Muscle layer of colon (tissue), 2 donors: ENCODE measurements at regions not wholly inside any gene's neighbourhood (a gene's known extent, or its start where the extent isn't known, plus 50 kb on each side); places are given as distances from the start of the nearest gene placed in this dataset.

Experiments used
- H3K27ac ChIP-seq: one replicate; pipeline ENCODE4 v1.7.0; 2013; ENCODE audit warnings: low read depth, mild to moderate bottlenecking, low read length, moderate library complexity
- H3K27me3 ChIP-seq, 2 donors: one replicate each; pipeline ENCODE4 v1.7.0; 2013; ENCODE audit warnings: low read length in 2 of 2, mild to moderate bottlenecking in 2 of 2; ENCODE audit not compliant: insufficient read depth in 2 of 2, control insufficient read depth in 1 of 2
- H3K36me3 ChIP-seq: one replicate; pipeline ENCODE4 v1.7.0; 2013; ENCODE audit warnings: mild to moderate bottlenecking, low read length; ENCODE audit not compliant: insufficient read depth
- H3K4me1 ChIP-seq: one replicate; pipeline ENCODE4 v1.7.0; 2013; ENCODE audit warnings: mild to moderate bottlenecking, low read length; ENCODE audit not compliant: insufficient read depth
- H3K4me3 ChIP-seq, 2 donors: one replicate each; pipeline ENCODE4 v1.7.0; 2013; ENCODE audit warnings: low read length in 2 of 2, low read depth in 1 of 2, mild to moderate bottlenecking in 1 of 2, moderate library complexity in 1 of 2
- H3K9ac ChIP-seq: one replicate; pipeline ENCODE4 v1.7.0; 2013; ENCODE audit warnings: low read length
- H3K9me3 ChIP-seq: one replicate; pipeline ENCODE4 v1.7.0; 2013; ENCODE audit warnings: mild to moderate bottlenecking, low read length
- donor health status: abdominal sarcoma.
- donor health status: Adenocarcinoma of cecum.

DNA sequence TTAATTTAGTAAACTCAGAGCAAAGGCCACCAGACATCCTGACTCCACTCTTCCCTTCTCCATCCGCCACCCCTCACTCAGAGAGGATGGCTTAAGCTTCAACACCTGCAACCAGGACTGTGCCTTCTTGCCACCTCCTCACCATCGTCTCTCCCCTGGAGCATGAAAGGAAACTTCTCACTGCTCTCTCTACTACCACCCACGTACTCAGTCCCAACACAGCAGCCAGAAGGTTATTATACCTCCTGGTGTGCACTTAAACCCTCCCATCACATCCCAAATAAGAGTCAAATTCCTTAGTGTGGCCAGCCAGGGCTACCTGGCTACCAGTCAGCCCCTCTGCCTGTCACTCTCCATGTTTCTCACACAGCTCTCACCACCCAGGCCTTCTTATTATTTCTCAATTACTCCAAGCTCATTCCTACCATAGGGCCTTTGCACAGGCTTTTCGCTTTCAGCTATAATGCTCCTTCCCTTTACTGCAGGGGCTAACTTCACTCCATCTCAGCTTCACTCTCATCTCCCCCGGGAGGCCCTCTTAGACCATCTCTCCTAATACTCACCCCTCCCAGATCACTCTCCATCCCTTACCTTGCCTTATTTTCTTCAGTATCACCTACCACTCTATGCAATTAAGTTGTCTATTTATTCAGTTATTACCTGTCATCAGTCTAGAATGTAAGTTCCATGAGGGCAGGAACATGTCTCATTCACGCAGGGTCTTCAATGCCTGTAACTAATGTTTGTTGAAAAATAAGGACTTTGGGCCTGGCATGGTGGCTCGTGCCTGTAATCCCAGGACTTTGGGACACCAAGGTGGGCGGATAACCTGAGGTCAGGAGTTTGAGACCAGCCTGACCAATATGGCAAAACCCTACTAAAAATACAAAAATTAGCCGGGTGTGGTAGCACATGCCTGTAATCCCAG lies 137.5 kb downstream of the TOMM20 start:
- no peaks in the 10 kb centered on the region for H3K36me3 ChIP-seq
- no peak overlapping the region for H3K27ac ChIP-seq
- no peak overlapping the region for H3K9ac ChIP-seq
- H3K4me1 ChIP-seq: peaks cover 37% of the 10 kb centered on the region
- H3K9me3 ChIP-seq: no peaks in the 10 kb centered on the region
- H3K27me3 ChIP-seq: no peaks in the 10 kb centered on the region
- H3K4me3 ChIP-seq: no peak overlapping the region

DNA sequence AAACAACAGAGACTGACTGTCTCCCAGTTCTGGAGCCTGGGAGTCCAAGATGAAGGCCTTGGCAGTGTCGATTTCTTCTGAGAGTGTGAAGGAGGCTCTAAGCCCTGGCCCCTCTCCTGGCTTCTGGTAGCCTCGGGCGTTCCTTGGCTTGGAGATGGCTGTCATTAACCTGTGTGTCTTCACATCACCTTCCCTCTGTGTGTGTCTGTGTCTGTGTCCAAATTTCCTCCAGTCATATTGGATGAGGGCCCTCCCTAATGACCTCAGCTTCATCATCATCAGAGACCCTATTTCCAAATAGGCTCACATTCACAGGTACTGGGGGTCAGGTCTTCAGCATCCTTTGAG lies 138.3 kb downstream of the TOMM20 start:
- H3K4me3 ChIP-seq: no peak overlapping the region
- peak overlapping the region; percentile 4 for H3K27ac ChIP-seq
- no peaks in the 10 kb centered on the region for H3K27me3 ChIP-seq
- H3K9me3 ChIP-seq: no peaks in the 10 kb centered on the region
- H3K36me3 ChIP-seq: no peaks in the 10 kb centered on the region
- H3K4me1 ChIP-seq: peaks cover 37% of the 10 kb centered on the region
- H3K9ac ChIP-seq: peak overlapping the region; percentile 21

DNA sequence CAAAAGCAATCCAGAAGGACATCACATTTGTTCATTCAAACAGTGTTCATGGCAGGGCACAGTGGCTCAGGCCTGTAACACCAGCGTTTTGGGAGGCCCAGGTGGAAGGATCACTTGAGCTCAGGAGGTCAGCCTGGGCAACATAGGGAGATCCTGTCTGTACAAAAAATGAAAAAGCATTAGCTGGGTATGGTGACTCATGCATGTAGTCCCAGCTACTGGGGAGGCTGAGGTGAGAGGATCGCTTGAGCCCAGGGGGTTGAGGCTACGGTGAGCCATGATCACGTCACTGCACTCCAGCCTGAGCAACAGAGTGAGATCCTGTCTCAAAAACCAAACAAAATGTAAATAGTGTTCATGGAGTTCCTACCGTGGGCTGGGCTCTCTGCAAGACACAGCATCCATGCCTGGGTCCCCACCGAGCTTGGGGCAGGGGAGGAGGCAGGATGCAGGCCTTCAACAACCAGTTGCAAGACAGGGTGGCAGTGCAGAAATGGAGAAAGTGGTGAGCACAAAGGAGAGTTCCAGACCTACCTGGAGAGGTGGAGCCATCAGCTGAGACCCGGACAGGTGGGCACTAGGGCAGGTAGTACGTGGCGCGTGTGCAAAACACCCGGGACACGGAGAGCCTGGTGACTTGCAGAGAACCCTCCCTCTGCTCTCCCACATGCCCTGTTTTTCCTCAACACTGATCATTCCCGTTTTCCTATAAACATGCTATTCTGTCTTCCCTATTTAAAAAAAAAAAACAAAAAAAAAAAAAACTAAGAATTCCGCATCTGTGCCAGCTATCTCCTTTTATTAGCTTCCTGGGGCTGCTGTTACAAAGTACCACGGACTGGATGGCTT lies 138.9 kb downstream of the TOMM20 start:
- H3K9me3 ChIP-seq: no peaks in the 10 kb centered on the region
- H3K27me3 ChIP-seq: no peaks in the 10 kb centered on the region
- no peaks in the 10 kb centered on the region for H3K36me3 ChIP-seq
- no peak overlapping the region for H3K4me3 ChIP-seq
- H3K27ac ChIP-seq: peak overlapping the region; percentile 35
- peaks cover 37% of the 10 kb centered on the region for H3K4me1 ChIP-seq
- no peak overlapping the region for H3K9ac ChIP-seq

- Histone ChIP-seq H3K9me3 (no peaks in the 10 kb centered on the region), H3K27ac (peak overlapping the region; percentile 35), H3K9ac (no peak overlapping the region), H3K4me1 (peaks cover 37% of the 10 kb centered on the region), H3K36me3 (no peaks in the 10 kb centered on the region), H3K27me3 (no peaks in the 10 kb centered on the region), H3K4me3 (no peak overlapping the region)
Measured at GRCh38 chr1:234989019-234989418, 139.6 kb downstream of the TOMM20 start.

DNA sequence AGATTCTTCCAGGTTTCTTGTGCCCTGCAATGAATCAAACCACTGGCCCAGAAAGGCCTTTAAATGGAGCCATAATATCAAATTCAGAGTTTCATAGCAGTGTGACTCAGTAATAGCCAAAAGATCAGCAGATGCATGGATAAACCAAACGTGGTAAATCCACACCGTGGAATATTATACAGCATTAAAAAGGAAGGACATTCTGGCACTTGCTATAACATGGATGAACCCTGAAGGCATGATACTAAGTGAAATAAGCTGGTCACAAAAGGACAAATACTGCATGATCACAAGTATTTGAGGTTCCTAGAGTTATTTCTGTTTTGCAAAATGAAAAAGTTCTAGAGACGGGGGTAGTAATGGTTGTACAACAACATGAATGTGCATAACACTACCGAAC lies 140.1 kb downstream of the TOMM20 start:
- H3K9me3 ChIP-seq: no peaks in the 10 kb centered on the region
- H3K36me3 ChIP-seq: no peaks in the 10 kb centered on the region
- no peaks in the 10 kb centered on the region for H3K27me3 ChIP-seq
- H3K9ac ChIP-seq: no peak overlapping the region
- H3K4me3 ChIP-seq: no peak overlapping the region
- H3K4me1 ChIP-seq: peaks cover 37% of the 10 kb centered on the region
- peak overlapping the region; percentile 93 for H3K27ac ChIP-seq

DNA sequence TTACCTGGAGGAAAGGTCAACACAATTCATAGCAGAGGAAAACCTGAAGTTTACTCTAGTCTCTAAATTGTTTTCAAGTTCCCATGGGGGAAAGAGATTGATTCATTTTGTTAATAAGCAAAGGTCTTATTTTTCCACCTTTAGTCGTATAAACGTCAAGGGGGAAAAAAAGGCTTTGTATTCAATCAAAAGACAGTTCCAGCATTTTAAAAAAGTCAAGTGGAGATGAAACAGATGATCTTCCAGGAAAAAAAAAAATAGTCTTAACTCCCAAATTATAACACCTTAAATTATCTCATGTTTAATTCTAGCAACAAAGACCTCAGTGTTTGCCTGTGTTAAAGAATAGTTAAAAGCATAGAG lies 140.5 kb downstream of the TOMM20 start:
- H3K9ac ChIP-seq: peak overlapping the region; percentile 18
- peak overlapping the region; percentile 93 for H3K27ac ChIP-seq
- peaks cover 37% of the 10 kb centered on the region for H3K4me1 ChIP-seq
- no peaks in the 10 kb centered on the region for H3K27me3 ChIP-seq
- H3K9me3 ChIP-seq: no peaks in the 10 kb centered on the region
- H3K4me3 ChIP-seq: no peak overlapping the region
- no peaks in the 10 kb centered on the region for H3K36me3 ChIP-seq

DNA sequence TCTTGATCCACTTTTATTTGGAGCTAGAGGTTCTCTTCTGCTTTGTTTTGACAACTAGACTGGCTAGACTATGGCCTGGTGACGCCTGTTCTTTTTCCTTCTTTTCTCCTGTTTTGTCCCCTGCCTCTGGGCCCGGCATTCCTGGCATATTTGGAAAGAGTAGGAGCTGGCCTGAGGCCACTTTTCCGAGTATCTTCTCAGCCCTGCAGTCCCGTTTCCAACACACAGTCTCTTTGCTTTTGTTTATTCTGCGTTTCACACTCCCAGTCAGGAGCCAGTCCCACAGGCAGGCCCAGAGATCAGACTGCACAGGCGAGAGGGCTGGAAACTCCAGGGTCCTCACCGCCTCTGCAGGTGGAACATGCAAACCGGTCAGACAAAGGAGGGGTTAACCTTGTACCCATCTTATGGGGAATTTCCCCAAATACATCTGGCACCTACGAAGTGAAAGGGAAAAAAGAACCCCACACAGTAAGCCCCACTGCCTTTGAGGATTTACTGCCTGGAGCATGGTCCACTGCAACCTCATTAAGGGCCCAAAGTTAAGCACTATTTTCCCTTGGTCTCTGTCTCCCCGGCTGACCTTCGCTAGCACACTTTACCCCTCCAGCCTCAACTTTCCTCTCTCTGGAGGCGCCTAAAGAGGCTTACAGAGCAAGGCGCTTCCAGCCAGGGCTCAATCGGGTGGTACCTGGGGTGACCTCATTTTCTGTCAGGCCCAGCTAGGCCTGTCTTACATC lies 141.1 kb downstream of the TOMM20 start:
- H3K9ac ChIP-seq: peak overlapping the region; percentile 18

GRCh38 chr1:234986750-234987414 lies 141.8 kb downstream of the TOMM20 start:
- Histone ChIP-seq H3K27ac (peak overlapping the region; percentile 93), H3K27me3 (no peaks in the 10 kb centered on the region), H3K4me3 (peak overlapping the region in 1 of 2 donors; percentile 7), H3K4me1 (peaks cover 38% of the 10 kb centered on the region), H3K36me3 (no peaks in the 10 kb centered on the region), H3K9me3 (no peaks in the 10 kb centered on the region), H3K9ac (peak overlapping the region; percentile 18)

More for the DNA sequence above, 141.1 kb downstream of the TOMM20 start:
- no peaks in the 10 kb centered on the region for H3K9me3 ChIP-seq
- H3K4me1 ChIP-seq: peaks cover 37% of the 10 kb centered on the region
- peak overlapping the region in 1 of 2 donors; percentile 7 for H3K4me3 ChIP-seq
- no peaks in the 10 kb centered on the region for H3K27me3 ChIP-seq
- no peaks in the 10 kb centered on the region for H3K36me3 ChIP-seq
- peak overlapping the region; percentile 93 for H3K27ac ChIP-seq

GRCh38 chr1:234985516-234986294 lies 142.9 kb downstream of the TOMM20 start:
- Histone ChIP-seq H3K36me3 (no peaks in the 10 kb centered on the region), H3K4me1 (peaks cover 50% of the 10 kb centered on the region)

DNA sequence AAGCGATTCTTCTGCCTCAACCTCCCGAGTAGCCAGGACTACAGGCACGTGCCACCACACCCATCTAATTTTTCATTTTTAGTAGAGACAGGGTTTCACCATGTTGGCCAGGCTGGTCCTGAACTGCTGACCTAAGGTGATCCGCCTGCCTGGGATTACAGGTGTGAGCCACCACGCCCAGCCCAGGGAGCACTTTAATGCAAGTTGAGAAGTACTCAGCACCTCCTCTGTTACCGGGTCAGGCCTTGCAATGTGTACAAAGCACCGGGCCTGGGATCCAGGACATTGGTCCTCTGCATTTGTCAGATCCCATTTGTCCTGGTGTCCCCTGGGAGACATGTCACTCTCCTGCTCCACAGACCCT lies 143.6 kb downstream of the TOMM20 start:
- H3K4me1 ChIP-seq: peaks cover 51% of the 10 kb centered on the region
- no peak overlapping the region for H3K9ac ChIP-seq
- no peaks in the 10 kb centered on the region for H3K36me3 ChIP-seq
- H3K27ac ChIP-seq: no peak overlapping the region
- H3K27me3 ChIP-seq: no peaks in the 10 kb centered on the region
- H3K9me3 ChIP-seq: no peaks in the 10 kb centered on the region
- no peak overlapping the region for H3K4me3 ChIP-seq

More at GRCh38 chr1:234985516-234986294, 142.9 kb downstream of the TOMM20 start:
- H3K27ac ChIP-seq: no peak overlapping the region
- no peaks in the 10 kb centered on the region for H3K9me3 ChIP-seq
- H3K9ac ChIP-seq: no peak overlapping the region
- H3K27me3 ChIP-seq: no peaks in the 10 kb centered on the region
- no peak overlapping the region for H3K4me3 ChIP-seq
